ENCODE measurements at regions not wholly inside any gene's neighbourhood (a gene's known extent, or its start where the extent isn't known, plus 50 kb on each side); places are given as distances from the start of the nearest gene placed in this dataset.

GRCh38 chr3:159858650-159859049 lies 130.0 kb upstream of the IL12A start:
- FAIRE-seq (no peak), DNase-seq (ENCODE audit: extremely low spot score, insufficient read length, low read depth) (no peak)

GRCh38 chr3:159859424-159859823 lies 129.2 kb upstream of the IL12A start:
- no peak for DNase-seq (ENCODE audit: extremely low spot score, insufficient read length, low read depth)
- no peak for FAIRE-seq

DNA sequence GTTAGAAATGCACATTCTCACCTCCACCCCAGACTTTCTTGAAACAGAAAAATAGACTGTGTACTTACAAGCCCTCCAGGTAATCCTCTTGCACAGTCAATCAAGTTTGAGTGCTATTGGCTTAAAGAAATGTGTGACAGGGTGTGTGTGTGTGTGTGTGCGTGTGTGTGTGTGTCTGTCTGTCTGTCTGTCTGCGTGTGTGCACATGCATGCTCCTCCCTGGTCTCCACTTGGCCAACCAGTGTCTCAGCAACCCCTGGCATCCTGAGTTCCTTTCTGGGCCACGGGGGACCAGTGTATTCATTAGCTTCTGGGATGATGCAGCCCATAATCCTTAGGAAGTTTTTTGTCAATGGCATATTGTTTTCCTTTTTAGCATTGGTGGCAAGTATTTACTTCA lies 128.8 kb upstream of the IL12A start:
- FAIRE-seq: no peak

GRCh38 chr3:159860269-159861116 lies 128.1 kb upstream of the IL12A start:
- no peak for DNase-seq (ENCODE audit: extremely low spot score, insufficient read length, low read depth)
- FAIRE-seq: no peak

More for the DNA sequence above, 128.8 kb upstream of the IL12A start:
- no peak for DNase-seq (ENCODE audit: extremely low spot score, insufficient read length, low read depth)

DNA sequence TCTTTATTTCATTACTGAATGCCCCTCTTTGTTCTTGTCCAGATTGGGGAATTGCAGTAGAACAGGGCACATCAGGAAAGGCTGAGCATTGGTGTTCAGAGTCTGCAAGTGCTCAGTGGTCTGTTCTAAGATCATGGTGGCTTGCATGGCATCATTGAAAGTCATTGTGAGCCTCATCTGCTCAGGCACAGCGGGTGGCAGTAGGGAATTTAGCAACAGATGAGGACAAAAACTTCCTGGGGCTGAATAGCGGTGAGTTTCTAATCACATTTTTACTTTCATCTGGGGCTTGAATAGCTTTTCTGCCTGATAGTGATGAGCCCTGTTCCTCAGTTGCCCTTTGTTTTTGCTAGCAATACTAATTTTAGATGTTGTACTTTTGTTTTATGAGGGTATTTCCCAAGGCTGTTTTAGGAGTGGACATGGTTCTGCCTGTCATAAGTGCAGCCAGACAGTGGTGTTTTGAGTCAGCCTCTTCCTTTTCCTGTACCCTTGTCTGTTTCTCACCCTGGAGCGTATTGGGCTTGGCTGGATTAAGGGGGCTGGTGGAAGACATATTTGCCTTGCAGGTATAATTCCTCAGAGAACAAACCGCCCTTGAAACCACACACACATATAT lies 127.2 kb upstream of the IL12A start:
- no peak for DNase-seq (ENCODE audit: extremely low spot score, insufficient read length, low read depth)
- FAIRE-seq: peak; percentile 78

GRCh38 chr3:159865041-159865579 lies 123.5 kb upstream of the IL12A start:
- no peak for FAIRE-seq
- DNase-seq (ENCODE audit: extremely low spot score, insufficient read length, low read depth): no peak

GRCh38 chr3:159866201-159866746 lies 122.4 kb upstream of the IL12A start:
- DNase-seq (ENCODE audit: extremely low spot score, insufficient read length, low read depth): no peak
- no peak for FAIRE-seq

DNA sequence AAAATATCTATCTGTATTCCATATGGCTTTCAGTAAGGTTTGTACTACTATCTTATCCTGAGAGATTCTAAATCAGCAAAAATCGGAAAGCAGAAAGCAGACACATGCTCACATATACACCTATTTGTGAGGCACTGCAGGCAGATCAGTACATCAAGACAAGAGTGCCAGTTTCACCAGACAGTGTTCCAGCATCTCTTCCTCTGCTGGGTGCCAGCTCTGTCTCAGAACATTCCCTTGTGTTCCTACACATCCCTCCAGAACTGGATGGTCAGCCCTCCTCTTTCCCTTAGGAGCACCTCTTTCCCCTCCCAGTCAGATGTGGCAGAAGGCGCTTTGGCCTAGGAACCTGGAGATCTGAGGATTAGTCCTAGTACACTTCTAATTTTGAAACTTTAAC lies 121.3 kb upstream of the IL12A start:
- FAIRE-seq (no peak), DNase-seq (ENCODE audit: extremely low spot score, insufficient read length, low read depth) (no peak)

GRCh38 chr3:159870723-159871122 lies 117.9 kb upstream of the IL12A start:
- DNase-seq (ENCODE audit: extremely low spot score, insufficient read length, low read depth) (no peak), FAIRE-seq (no peak)

DNA sequence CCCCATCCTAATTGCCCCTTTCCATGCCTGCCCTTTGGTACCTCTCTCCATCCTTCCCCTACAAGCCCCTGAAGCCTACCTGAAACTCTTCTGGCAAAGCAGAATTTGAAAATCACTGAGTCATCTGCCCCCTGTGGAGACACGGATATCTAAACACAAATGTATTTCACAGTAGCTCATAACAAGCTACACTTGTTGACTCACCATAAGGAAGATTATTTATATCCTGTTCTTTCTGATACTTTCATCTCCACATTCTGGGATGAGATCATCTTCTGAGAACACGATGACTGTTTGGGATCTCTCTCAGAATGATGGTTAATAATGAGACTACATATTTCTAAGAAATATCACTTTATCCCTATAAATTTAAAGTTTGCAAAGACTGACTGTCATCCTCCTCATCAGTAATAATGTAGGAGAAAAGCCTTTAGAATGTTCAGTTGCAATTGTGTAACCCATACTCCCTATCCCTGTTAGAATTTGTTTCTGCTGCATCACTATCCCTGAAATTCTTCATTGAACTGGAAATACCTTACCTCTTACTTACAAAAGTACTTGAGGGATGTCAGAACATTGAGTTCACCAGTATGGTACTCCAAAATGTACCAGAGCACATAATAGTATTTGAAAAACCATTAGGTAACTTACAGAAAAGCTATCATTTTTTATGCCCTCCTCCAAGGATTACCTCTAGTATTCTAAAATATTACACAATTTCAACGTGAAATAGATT lies 116.1 kb upstream of the IL12A start:
- DNase-seq (ENCODE audit: extremely low spot score, insufficient read length, low read depth) (no peak), FAIRE-seq (no peak)

GRCh38 chr3:159875116-159875515 lies 113.5 kb upstream of the IL12A start:
- FAIRE-seq (no peak), DNase-seq (ENCODE audit: extremely low spot score, insufficient read length, low read depth) (no peak)

- no peak for DNase-seq (ENCODE audit: extremely low spot score, insufficient read length, low read depth)
- FAIRE-seq: no peak
Observed at GRCh38 chr3:159877924-159878323, 110.7 kb upstream of the IL12A start.

DNA sequence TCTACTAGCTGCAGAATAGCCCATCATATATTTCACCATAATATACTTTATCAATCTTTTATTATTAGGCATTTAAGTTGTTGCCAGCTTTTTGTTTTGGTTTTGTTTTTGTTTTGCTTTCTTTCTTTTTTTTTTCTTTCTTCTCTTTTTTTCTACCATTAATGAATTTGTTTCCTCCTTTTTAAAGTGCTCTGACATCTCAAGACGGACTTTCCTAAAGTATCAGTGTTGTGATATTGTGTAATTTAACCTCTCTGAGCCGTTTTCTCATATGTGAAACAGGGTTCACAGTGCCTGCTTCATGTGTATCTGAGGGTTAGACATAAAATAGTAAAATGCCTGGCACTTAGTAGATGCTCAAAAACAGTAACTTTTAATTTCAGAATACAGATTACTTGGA lies 109.5 kb upstream of the IL12A start:
- FAIRE-seq: no peak

GRCh38 chr3:159879598-159879997 lies 109.0 kb upstream of the IL12A start:
- no peak for FAIRE-seq

More for the DNA sequence above, 109.5 kb upstream of the IL12A start:
- no peak for DNase-seq (ENCODE audit: extremely low spot score, insufficient read length, low read depth)

DNA sequence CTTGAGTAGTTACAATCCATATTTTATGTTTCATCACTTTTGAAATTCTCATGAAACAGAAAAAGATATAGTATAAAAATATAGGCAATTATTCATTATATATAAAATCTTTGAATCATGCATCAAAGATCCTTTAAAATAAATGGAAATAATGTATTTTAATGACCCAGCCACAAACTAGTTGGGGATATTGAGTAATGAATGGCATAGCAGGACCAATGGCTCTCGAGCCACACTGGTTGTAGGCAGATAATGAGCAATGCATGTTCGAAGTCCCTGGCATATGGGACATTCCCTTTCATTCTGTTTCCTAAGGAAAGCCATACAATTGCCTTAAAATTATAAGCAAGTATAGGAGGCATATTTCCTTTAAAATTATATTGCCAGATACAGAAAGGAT lies 107.4 kb upstream of the IL12A start:
- DNase-seq (ENCODE audit: extremely low spot score, insufficient read length, low read depth): no peak
- no peak for FAIRE-seq

More at GRCh38 chr3:159879598-159879997, 109.0 kb upstream of the IL12A start:
- no peak for DNase-seq (ENCODE audit: extremely low spot score, insufficient read length, low read depth)

DNA sequence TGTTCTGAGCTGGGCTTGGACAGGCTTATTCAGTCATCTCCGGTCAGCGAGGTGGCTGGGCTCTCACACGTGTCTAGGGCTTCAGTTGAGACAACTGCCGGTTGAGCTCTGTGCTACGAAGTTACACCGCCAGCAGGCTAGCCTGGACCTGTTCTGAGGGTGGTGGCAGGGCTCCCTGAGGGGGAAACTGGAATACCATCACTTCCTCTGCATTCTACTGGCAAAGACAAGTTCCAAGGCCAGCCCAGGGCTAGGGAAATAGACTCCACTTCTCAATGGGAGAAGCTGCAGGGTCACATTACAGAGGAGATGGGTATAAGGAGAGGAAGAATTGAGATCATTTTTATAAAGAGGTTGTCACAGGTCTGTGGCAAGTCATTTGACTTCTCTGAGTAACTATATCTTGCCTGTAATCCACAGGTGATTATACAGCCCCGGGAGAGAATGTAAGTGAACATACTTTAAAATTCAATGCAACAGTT lies 106.8 kb upstream of the IL12A start:
- no peak for DNase-seq (ENCODE audit: extremely low spot score, insufficient read length, low read depth)
- no peak for FAIRE-seq

DNA sequence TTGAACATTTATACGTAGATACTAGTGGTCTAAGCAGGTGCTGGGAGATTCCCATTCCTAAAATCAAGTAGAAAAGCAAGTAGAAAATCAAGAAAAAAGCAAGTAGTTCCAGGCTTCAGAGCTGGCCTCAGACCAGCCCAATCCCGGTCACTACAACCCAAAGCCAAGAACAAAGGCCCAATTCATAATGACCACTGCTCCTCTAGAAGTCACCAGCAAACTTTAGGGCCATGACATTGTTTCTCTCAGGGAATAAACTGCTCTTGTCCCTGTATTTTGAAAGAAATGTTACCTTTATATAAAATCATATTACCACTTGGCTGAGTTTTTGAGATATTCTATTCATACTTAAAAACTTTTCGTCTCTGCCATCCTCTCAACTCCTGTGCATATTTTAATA lies 106.3 kb upstream of the IL12A start:
- FAIRE-seq (no peak), DNase-seq (ENCODE audit: extremely low spot score, insufficient read length, low read depth) (no peak)

- FAIRE-seq: no peak
- DNase-seq (ENCODE audit: extremely low spot score, insufficient read length, low read depth): no peak
Observed at GRCh38 chr3:159882790-159883779, 105.5 kb upstream of the IL12A start.
